NCI-H2029 treated with DMSO at 0.1 percent for 48 hours (cell line): ENCODE measurements at regions not wholly inside any gene's neighbourhood (a gene's known extent, or its start where the extent isn't known, plus 50 kb on each side); places are given as distances from the start of the nearest gene placed in this dataset.
"Not testable (repeated sequence)": the region's sequence is repeated elsewhere in the genome, so short reads cannot be mapped to it uniquely, and the experiment has no call there.

Source experiments
- DNase-seq: peaks from one replicate; lab custom pipeline; 2025; lab: John Stamatoyannopoulos, UW

GRCh38 chr5:111635151-111635902 is 121.7 kb downstream of the NREP start:
- DNase-seq = peak; percentile 7

GRCh38 chr5:111631328-111631727 is 119.0 kb upstream of the STARD4 start:
- DNase-seq = no peak

- no peak for DNase-seq
These were observed 116.6 kb upstream of the STARD4 start for GRCh38 chr5:111628901-111629300.

GRCh38 chr5:111627862-111628261 is 115.5 kb upstream of the STARD4 start:
- no peak for DNase-seq

GRCh38 chr5:111626473-111627148 is 114.3 kb upstream of the STARD4 start:
- DNase-seq = no peak

- no peak for DNase-seq
These were observed 106.4 kb upstream of the STARD4 start for GRCh38 chr5:111618623-111619271.

- no peak for DNase-seq
These were observed 102.7 kb upstream of the STARD4 start for GRCh38 chr5:111615054-111615453.

- not testable (repeated sequence) for DNase-seq
These were observed 99.8 kb upstream of the STARD4 start for GRCh38 chr5:111612013-111612630.

GRCh38 chr5:111606194-111606593 is 93.9 kb upstream of the STARD4 start:
- no peak for DNase-seq

- DNase-seq = no peak
These were observed 91.1 kb upstream of the STARD4 start for GRCh38 chr5:111603446-111603827.

GRCh38 chr5:111602817-111603445 is 90.6 kb upstream of the STARD4 start:
- no peak for DNase-seq

- DNase-seq = no peak
These were observed 86.7 kb upstream of the STARD4 start for GRCh38 chr5:111598996-111599395.

- no peak for DNase-seq
These were observed 85.2 kb upstream of the STARD4 start for GRCh38 chr5:111597491-111597890.

GRCh38 chr5:111596705-111597104 is 84.4 kb upstream of the STARD4 start:
- no peak for DNase-seq

- no peak for DNase-seq
These were observed 83.1 kb upstream of the STARD4 start for GRCh38 chr5:111595425-111595824.

GRCh38 chr5:111589316-111589715 is 77.0 kb upstream of the STARD4 start:
- no peak for DNase-seq

GRCh38 chr5:111587728-111588127 is 75.4 kb upstream of the STARD4 start:
- DNase-seq = no peak

GRCh38 chr5:111585946-111586345 is 73.6 kb upstream of the STARD4 start:
- DNase-seq = no peak

GRCh38 chr5:111585291-111585690 is 73.0 kb upstream of the STARD4 start:
- DNase-seq = no peak

GRCh38 chr5:111584651-111585050 is 72.3 kb upstream of the STARD4 start:
- no peak for DNase-seq

- no peak for DNase-seq
These were observed 71.4 kb upstream of the STARD4 start for GRCh38 chr5:111583758-111584203.

- DNase-seq = no peak
These were observed 70.8 kb upstream of the STARD4 start for GRCh38 chr5:111582993-111583601.
